ENCODE measurements at regions not wholly inside any gene's neighbourhood (a gene's known extent, or its start where the extent isn't known, plus 50 kb on each side); places are given as distances from the start of the nearest gene placed in this dataset.

DNA sequence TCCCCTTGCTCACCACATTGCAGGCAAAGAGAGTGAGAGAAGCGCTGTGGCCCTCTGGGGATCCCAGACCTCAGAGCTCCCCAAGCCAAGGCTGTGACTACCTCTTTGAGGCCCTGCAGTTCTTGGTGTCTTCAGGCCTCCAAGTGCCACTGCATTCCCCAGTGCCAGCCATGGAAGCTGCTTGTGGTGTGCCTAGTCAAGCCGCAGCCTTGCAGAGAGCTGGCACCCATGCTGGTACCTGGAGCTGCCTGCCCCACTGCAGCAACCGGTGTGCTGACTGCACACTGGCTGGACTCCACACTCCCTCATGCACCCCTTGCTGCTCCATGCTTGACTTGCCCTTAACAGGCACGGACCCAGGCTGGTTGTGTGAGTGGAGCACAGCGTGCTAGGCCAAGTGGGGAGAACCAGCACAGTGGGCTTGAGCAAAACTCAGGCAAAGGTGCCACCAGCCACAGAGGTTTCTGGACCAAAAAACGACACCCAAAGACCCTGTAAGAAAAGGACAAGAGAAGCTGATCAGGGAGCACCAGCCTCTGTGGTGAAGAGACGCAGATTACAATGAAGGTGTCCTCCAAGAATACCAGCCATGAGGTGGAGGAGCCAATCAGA, 113.5 kb upstream of the TMEM18 start:
- no peaks in the 10 kb centered on the region for H3K36me3 ChIP-seq (ENCODE audit: control insufficient read depth in 1 of 2, insufficient read depth in 2 of 2, low read depth in 1 of 2, low read length in 2 of 2)
- H4K91ac ChIP-seq (ENCODE audit: low read length), result no peak overlapping the region
- no peak overlapping the region for H3K9ac ChIP-seq (ENCODE audit: low read length)
- H3K27me3 ChIP-seq (ENCODE audit: control insufficient read depth in 1 of 2, insufficient read depth in 1 of 2, low read length in 2 of 2), result peaks cover 0 to 11% of the 10 kb centered on the region in 2 experiments
- H3K9me3 ChIP-seq (ENCODE audit: control insufficient read depth, low read length), result no peaks in the 10 kb centered on the region
- WGBS, result 82% methylated on average over 6 of the region's 7 CpGs
- H3K4me3 ChIP-seq (ENCODE audit: insufficient read depth in 1 of 2, low read depth in 1 of 2, low read length in 2 of 2), result no peak overlapping the region
- DNase-seq, result no peak
- H4K8ac ChIP-seq (ENCODE audit: low read length), result no peak overlapping the region
- no peak overlapping the region for H2BK120ac ChIP-seq (ENCODE audit: low read depth, low read length)
- H3K27ac ChIP-seq (ENCODE audit: low read length, poor library complexity, severe bottlenecking), result no peak overlapping the region
- H3K4me2 ChIP-seq (ENCODE audit: low read length, poor library complexity, severe bottlenecking), result no peak overlapping the region
- H2AFZ ChIP-seq (ENCODE audit: low read depth, low read length), result no peak overlapping the region
- H3K79me1 ChIP-seq (replicated peaks; ENCODE audit: low read length, poor library complexity, severe bottlenecking), result no peaks in the 10 kb centered on the region
- H2BK12ac ChIP-seq (ENCODE audit: low read length in 2 of 2), result no peak overlapping the region
- H2BK5ac ChIP-seq (ENCODE audit: low read depth, low read length, poor library complexity, severe bottlenecking), result no peak overlapping the region
- no peak overlapping the region for H2AK5ac ChIP-seq (ENCODE audit: low read length, severe bottlenecking)
- H3K4me1 ChIP-seq (ENCODE audit: control insufficient read depth, insufficient read depth, low read depth, low read length), result no peaks in the 10 kb centered on the region
- H3K14ac ChIP-seq (ENCODE audit: low read length in 2 of 2), result no peak overlapping the region
- H2BK15ac ChIP-seq (ENCODE audit: low read depth, poor library complexity, severe bottlenecking), result no peak overlapping the region
- H3K4ac ChIP-seq (ENCODE audit: low read depth in 1 of 2, low read length in 2 of 2), result no peak overlapping the region
- no peak overlapping the region for H3K23ac ChIP-seq (ENCODE audit: low read length in 2 of 2)
- no peak overlapping the region for H3K18ac ChIP-seq (ENCODE audit: low read depth in 1 of 2, low read length in 2 of 2)

DNA sequence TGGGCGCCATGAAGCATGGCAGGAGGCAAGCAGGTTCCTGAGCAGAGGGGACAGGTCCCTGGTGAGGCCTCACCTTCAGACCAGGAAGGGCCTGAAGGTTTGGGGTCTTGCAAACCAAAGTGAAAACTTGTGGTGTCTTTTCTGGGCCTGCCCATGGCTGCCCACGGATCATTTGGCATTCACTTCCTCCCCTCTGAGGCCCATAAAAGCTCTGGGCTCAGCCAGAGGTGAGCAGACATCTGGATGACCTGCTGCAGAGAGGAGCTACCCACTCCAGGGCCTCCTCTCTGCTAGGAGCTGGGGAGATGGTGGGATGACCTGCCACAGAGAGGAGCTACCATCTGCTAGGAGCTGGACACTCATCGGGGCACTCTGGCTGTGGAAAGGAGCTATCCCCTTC, 112.9 kb upstream of the TMEM18 start:
- H3K4me1 ChIP-seq (ENCODE audit: control insufficient read depth, insufficient read depth, low read depth, low read length), result no peaks in the 10 kb centered on the region
- H2BK12ac ChIP-seq (ENCODE audit: low read length in 2 of 2), result no peak overlapping the region
- H3K4me3 ChIP-seq (ENCODE audit: insufficient read depth in 1 of 2, low read depth in 1 of 2, low read length in 2 of 2), result no peak overlapping the region
- H3K36me3 ChIP-seq (ENCODE audit: control insufficient read depth in 1 of 2, insufficient read depth in 2 of 2, low read depth in 1 of 2, low read length in 2 of 2), result no peaks in the 10 kb centered on the region
- no peak overlapping the region for H3K4me2 ChIP-seq (ENCODE audit: low read length, poor library complexity, severe bottlenecking)
- H3K9me3 ChIP-seq (ENCODE audit: control insufficient read depth, low read length), result no peaks in the 10 kb centered on the region
- no peak overlapping the region for H2AFZ ChIP-seq (ENCODE audit: low read depth, low read length)
- H2BK120ac ChIP-seq (ENCODE audit: low read depth, low read length), result no peak overlapping the region
- no peak overlapping the region for H2AK5ac ChIP-seq (ENCODE audit: low read length, severe bottlenecking)
- no peak overlapping the region for H3K4ac ChIP-seq (ENCODE audit: low read depth in 1 of 2, low read length in 2 of 2)
- H3K18ac ChIP-seq (ENCODE audit: low read depth in 1 of 2, low read length in 2 of 2), result no peak overlapping the region
- no peak overlapping the region for H3K27ac ChIP-seq (ENCODE audit: low read length, poor library complexity, severe bottlenecking)
- H2BK15ac ChIP-seq (ENCODE audit: low read depth, poor library complexity, severe bottlenecking), result no peak overlapping the region
- H3K79me1 ChIP-seq (replicated peaks; ENCODE audit: low read length, poor library complexity, severe bottlenecking), result no peaks in the 10 kb centered on the region
- H3K9ac ChIP-seq (ENCODE audit: low read length), result no peak overlapping the region
- no peak for DNase-seq
- H3K23ac ChIP-seq (ENCODE audit: low read length in 2 of 2), result no peak overlapping the region
- no peak overlapping the region for H4K91ac ChIP-seq (ENCODE audit: low read length)
- no peak overlapping the region for H3K14ac ChIP-seq (ENCODE audit: low read length in 2 of 2)
- H4K8ac ChIP-seq (ENCODE audit: low read length), result no peak overlapping the region
- peaks cover 0 to 6% of the 10 kb centered on the region in 2 experiments for H3K27me3 ChIP-seq (ENCODE audit: control insufficient read depth in 1 of 2, insufficient read depth in 1 of 2, low read length in 2 of 2)
- WGBS, result 76% methylated on average over 3 of the region's 3 CpGs
- H2BK5ac ChIP-seq (ENCODE audit: low read depth, low read length, poor library complexity, severe bottlenecking), result no peak overlapping the region

DNA sequence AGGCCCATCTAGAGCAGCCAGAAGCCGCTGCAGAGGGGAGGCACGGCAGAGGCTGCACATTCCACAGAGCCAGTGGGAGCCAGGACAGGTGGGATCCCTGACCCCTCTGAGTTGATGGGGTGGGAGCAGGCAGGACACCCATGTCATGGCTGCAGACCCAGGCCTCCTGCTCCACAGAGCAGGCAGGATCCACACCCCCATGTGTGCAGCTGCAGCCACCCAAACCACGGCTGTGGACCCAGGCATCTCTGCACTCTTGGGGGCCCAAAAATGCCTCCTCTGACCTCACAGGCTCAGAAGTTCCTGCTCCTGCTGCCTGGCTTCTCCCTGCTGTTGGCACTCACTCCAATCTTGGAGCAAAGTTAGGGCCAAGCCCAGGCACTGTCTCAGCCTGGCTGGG, 112.3 kb upstream of the TMEM18 start:
- peaks cover 0 to under 1% of the 10 kb centered on the region in 2 experiments for H3K27me3 ChIP-seq (ENCODE audit: control insufficient read depth in 1 of 2, insufficient read depth in 1 of 2, low read length in 2 of 2)
- H3K14ac ChIP-seq (ENCODE audit: low read length in 2 of 2), result no peak overlapping the region
- H3K23ac ChIP-seq (ENCODE audit: low read length in 2 of 2), result no peak overlapping the region
- H2BK5ac ChIP-seq (ENCODE audit: low read depth, low read length, poor library complexity, severe bottlenecking), result no peak overlapping the region
- H3K4me2 ChIP-seq (ENCODE audit: low read length, poor library complexity, severe bottlenecking), result no peak overlapping the region
- H2BK15ac ChIP-seq (ENCODE audit: low read depth, poor library complexity, severe bottlenecking), result no peak overlapping the region
- H2AK5ac ChIP-seq (ENCODE audit: low read length, severe bottlenecking), result no peak overlapping the region
- H4K91ac ChIP-seq (ENCODE audit: low read length), result no peak overlapping the region
- no peak overlapping the region for H2BK120ac ChIP-seq (ENCODE audit: low read depth, low read length)
- H3K18ac ChIP-seq (ENCODE audit: low read depth in 1 of 2, low read length in 2 of 2), result no peak overlapping the region
- no peaks in the 10 kb centered on the region for H3K4me1 ChIP-seq (ENCODE audit: control insufficient read depth, insufficient read depth, low read depth, low read length)
- H3K9me3 ChIP-seq (ENCODE audit: control insufficient read depth, low read length), result no peaks in the 10 kb centered on the region
- H2BK12ac ChIP-seq (ENCODE audit: low read length in 2 of 2), result no peak overlapping the region
- H2AFZ ChIP-seq (ENCODE audit: low read depth, low read length), result no peak overlapping the region
- no peaks in the 10 kb centered on the region for H3K79me1 ChIP-seq (replicated peaks; ENCODE audit: low read length, poor library complexity, severe bottlenecking)
- H3K4me3 ChIP-seq (ENCODE audit: insufficient read depth in 1 of 2, low read depth in 1 of 2, low read length in 2 of 2), result no peak overlapping the region
- H4K8ac ChIP-seq (ENCODE audit: low read length), result no peak overlapping the region
- H3K27ac ChIP-seq (ENCODE audit: low read length, poor library complexity, severe bottlenecking), result no peak overlapping the region
- no peak for DNase-seq
- 73% methylated on average over 3 of the region's 3 CpGs for WGBS
- no peaks in the 10 kb centered on the region for H3K36me3 ChIP-seq (ENCODE audit: control insufficient read depth in 1 of 2, insufficient read depth in 2 of 2, low read depth in 1 of 2, low read length in 2 of 2)
- no peak overlapping the region for H3K4ac ChIP-seq (ENCODE audit: low read depth in 1 of 2, low read length in 2 of 2)
- H3K9ac ChIP-seq (ENCODE audit: low read length), result no peak overlapping the region

GRCh38 chr2:788227-789032, 111.2 kb upstream of the TMEM18 start:
- H3K14ac ChIP-seq (ENCODE audit: low read length in 2 of 2), result no peak overlapping the region
- WGBS, result 82% methylated on average over 16 of the region's 17 CpGs
- no peak overlapping the region for H2AFZ ChIP-seq (ENCODE audit: low read depth, low read length)
- no peaks in the 10 kb centered on the region for H3K27me3 ChIP-seq (ENCODE audit: control insufficient read depth in 1 of 2, insufficient read depth in 1 of 2, low read length in 2 of 2)
- H3K4me3 ChIP-seq (ENCODE audit: insufficient read depth in 1 of 2, low read depth in 1 of 2, low read length in 2 of 2), result peak overlapping the region in 1 of 2 experiments; percentile 4
- no peak overlapping the region for H2BK120ac ChIP-seq (ENCODE audit: low read depth, low read length)
- no peak overlapping the region for H3K9ac ChIP-seq (ENCODE audit: low read length)
- no peak overlapping the region for H3K18ac ChIP-seq (ENCODE audit: low read depth in 1 of 2, low read length in 2 of 2)
- H3K9me3 ChIP-seq (ENCODE audit: control insufficient read depth, low read length), result no peaks in the 10 kb centered on the region
- no peak overlapping the region for H2BK15ac ChIP-seq (ENCODE audit: low read depth, poor library complexity, severe bottlenecking)
- DNase-seq, result no peak
- H3K4me2 ChIP-seq (ENCODE audit: low read length, poor library complexity, severe bottlenecking), result no peak overlapping the region
- no peak overlapping the region for H2BK12ac ChIP-seq (ENCODE audit: low read length in 2 of 2)
- H3K4ac ChIP-seq (ENCODE audit: low read depth in 1 of 2, low read length in 2 of 2), result no peak overlapping the region
- H3K23ac ChIP-seq (ENCODE audit: low read length in 2 of 2), result no peak overlapping the region
- H3K36me3 ChIP-seq (ENCODE audit: control insufficient read depth in 1 of 2, insufficient read depth in 2 of 2, low read depth in 1 of 2, low read length in 2 of 2), result no peaks in the 10 kb centered on the region
- no peaks in the 10 kb centered on the region for H3K79me1 ChIP-seq (replicated peaks; ENCODE audit: low read length, poor library complexity, severe bottlenecking)
- H4K91ac ChIP-seq (ENCODE audit: low read length), result no peak overlapping the region
- no peak overlapping the region for H2BK5ac ChIP-seq (ENCODE audit: low read depth, low read length, poor library complexity, severe bottlenecking)
- H2AK5ac ChIP-seq (ENCODE audit: low read length, severe bottlenecking), result no peak overlapping the region
- H4K8ac ChIP-seq (ENCODE audit: low read length), result no peak overlapping the region
- H3K27ac ChIP-seq (ENCODE audit: low read length, poor library complexity, severe bottlenecking), result no peak overlapping the region
- H3K4me1 ChIP-seq (ENCODE audit: control insufficient read depth, insufficient read depth, low read depth, low read length), result no peaks in the 10 kb centered on the region

All from mesenchymal stem cell (in vitro differentiated cells and primary cell).